Keratinocyte (primary cell): ENCODE measurements at regions not wholly inside any gene's neighbourhood (a gene's known extent, or its start where the extent isn't known, plus 50 kb on each side); places are given as distances from the start of the nearest gene placed in this dataset.

Experiments
- DNase-seq: peaks from one replicate; pipeline ENCODE4 v3.0.0-alpha.2; 2011; ENCODE audit warnings: low read depth, missing footprints, low spot score
- FAIRE-seq: peaks from 2 replicates; lab custom pipeline; 2011; peaks lifted over from hg19 to GRCh38; lab: Jason Lieb, UNC
- H2AFZ ChIP-seq: 2 replicates; pipeline ENCODE4 v1.6.0; 2012; ENCODE audit warnings: low read length, control low read depth, inconsistent platforms; ENCODE audit not compliant: control insufficient read depth
- H3K27ac ChIP-seq: 2 replicates; pipeline ENCODE4 v1.5.1; 2011; ENCODE audit warnings: low read length; ENCODE audit not compliant: control insufficient read depth, insufficient read depth
- H3K27me3 ChIP-seq: 3 replicates; pipeline ENCODE4 v1.6.0; 2011; ENCODE audit warnings: low read length; ENCODE audit not compliant: control insufficient read depth, insufficient read depth; ENCODE audit errors: extremely low read depth
- H3K36me3 ChIP-seq, 2 experiments: 2 replicates in 1 of 2; 3 replicates in 1 of 2; pipeline ENCODE4 v1.5.1; 2011; ENCODE audit warnings: low read length in 2 of 2, mild to moderate bottlenecking in 1 of 2; ENCODE audit not compliant: control insufficient read depth in 2 of 2, insufficient read depth in 2 of 2; ENCODE audit errors: extremely low read depth in 1 of 2
- H3K4me1 ChIP-seq: 3 replicates; pipeline ENCODE4 v1.5.1; 2011; ENCODE audit warnings: low read length; ENCODE audit not compliant: control insufficient read depth, insufficient read depth; ENCODE audit errors: extremely low read depth
- H3K4me2 ChIP-seq: 3 replicates; pipeline ENCODE4 v1.6.0; 2011; ENCODE audit warnings: low read depth, low read length; ENCODE audit not compliant: control insufficient read depth, insufficient read depth; ENCODE audit errors: extremely low read depth
- H3K4me3 ChIP-seq, 3 experiments: fragments of 200-600 bp in 1 of 3; sonication (generic) in 1 of 3; 2 replicates in 2 of 3; 3 replicates in 1 of 3; pipeline ENCODE4 v1.5.1; 2011 to 2016; ENCODE audit warnings: low read length in 3 of 3, mild to moderate bottlenecking in 3 of 3, control low read depth in 2 of 3, inconsistent platforms in 1 of 3, low read depth in 1 of 3, mixed read lengths in 1 of 3, mixed run types in 1 of 3, moderate library complexity in 1 of 3; ENCODE audit not compliant: control insufficient read depth in 2 of 3, insufficient read depth in 2 of 3; ENCODE audit errors: extremely low read depth in 1 of 3
- H3K79me2 ChIP-seq: 2 replicates; pipeline ENCODE4 v1.6.0; 2012; ENCODE audit warnings: low read length; ENCODE audit not compliant: control insufficient read depth, insufficient read depth
- H3K9ac ChIP-seq: 3 replicates; pipeline ENCODE4 v1.6.0; 2011; ENCODE audit warnings: low read length; ENCODE audit not compliant: control insufficient read depth, insufficient read depth; ENCODE audit errors: extremely low read depth
- H3K9me1 ChIP-seq: 3 replicates; pipeline ENCODE4 v1.6.0; 2011; ENCODE audit warnings: low read length; ENCODE audit not compliant: control insufficient read depth, insufficient read depth; ENCODE audit errors: extremely low read depth
- H3K9me3 ChIP-seq: 2 replicates; pipeline ENCODE4 v1.5.1; 2012; ENCODE audit warnings: low read depth, low read length; ENCODE audit not compliant: control insufficient read depth
- H4K20me1 ChIP-seq: 3 replicates; pipeline ENCODE4 v1.6.0; 2011; ENCODE audit warnings: low read length; ENCODE audit not compliant: control insufficient read depth, insufficient read depth; ENCODE audit errors: extremely low read depth
- CTCF ChIP-seq, 3 experiments: IDR thresholded peaks in 1 of 3; conservative IDR thresholded peaks in 1 of 3; optimal IDR thresholded peaks in 1 of 3; 2 replicates in 2 of 3; 3 replicates in 1 of 3; pipeline versions ENCODE3 to v1.5.1; 2011; ENCODE audit warnings: low read length in 3 of 3, mild to moderate bottlenecking in 3 of 3, moderate library complexity in 2 of 3, control low read depth in 1 of 3, inconsistent platforms in 1 of 3; ENCODE audit not compliant: insufficient read depth in 2 of 3; ENCODE audit errors: extremely low read depth in 1 of 3
- EZH2 ChIP-seq: IDR thresholded peaks from one replicate; pipeline ENCODE4 v1.6.1; 2012; ENCODE audit warnings: inconsistent platforms, mild to moderate bottlenecking, low read length, moderate library complexity
- dilution Hi-C: fragments of 300-500 bp; cut with MboI; formaldehyde crosslinking; loops from one replicate; pipeline ENCODE4 v1.7.0; 2020; ENCODE audit warnings: low sequenced_read_pairs; ENCODE audit not compliant: extremely low pct_ligation_motif_present

- Histone ChIP-seq H3K27ac (no peak overlapping the region), H3K27me3 (no peaks in the 10 kb centered on the region), H3K9me3 (no peaks in the 10 kb centered on the region), H3K4me1 (no peaks in the 10 kb centered on the region), H3K36me3 (no peaks in the 10 kb centered on the region), H3K9me1 (no peaks in the 10 kb centered on the region), H3K4me3 (no peak overlapping the region), H4K20me1 (no peaks in the 10 kb centered on the region), H3K9ac (no peak overlapping the region), H2AFZ (no peak overlapping the region), H3K79me2 (no peaks in the 10 kb centered on the region), H3K4me2 (no peak overlapping the region)
- DNase-seq (no peak), FAIRE-seq (no peak)
- TF ChIP-seq CTCF (optimal IDR thresholded peaks at IDR 0.05 in 1 of 3, IDR thresholded peaks at IDR 0.05 in 1 of 3, conservative IDR thresholded peaks at IDR 0.05 in 1 of 3; ENCODE audit: extremely low read depth in 1 of 3, insufficient read depth in 2 of 3, low read length in 3 of 3) (no peak), EZH2 (no peak)
- dilution Hi-C loops, result no loop called here
These were observed 347.1 kb downstream of the PYDC2 start for GRCh38 chr3:191808073-191808472.

GRCh38 chr3:191809326-191809949 lies 348.5 kb downstream of the PYDC2 start:
- Histone ChIP-seq H3K9me3 (no peaks in the 10 kb centered on the region), H2AFZ (no peak overlapping the region), H3K4me2 (no peak overlapping the region), H4K20me1 (no peaks in the 10 kb centered on the region), H3K79me2 (no peaks in the 10 kb centered on the region), H3K9ac (no peak overlapping the region), H3K9me1 (no peaks in the 10 kb centered on the region), H3K4me3 (no peak overlapping the region), H3K36me3 (no peaks in the 10 kb centered on the region), H3K4me1 (no peaks in the 10 kb centered on the region), H3K27me3 (no peaks in the 10 kb centered on the region), H3K27ac (no peak overlapping the region)
- DNase-seq, result no peak
- FAIRE-seq, result no peak
- TF ChIP-seq CTCF (optimal IDR thresholded peaks at IDR 0.05 in 1 of 3, IDR thresholded peaks at IDR 0.05 in 1 of 3, conservative IDR thresholded peaks at IDR 0.05 in 1 of 3; ENCODE audit: extremely low read depth in 1 of 3, insufficient read depth in 2 of 3, low read length in 3 of 3), result peak in 2 of 3 experiments; percentile 13 to 46
- no peak for TF ChIP-seq EZH2
- dilution Hi-C loops, result no loop called here
